Common myeloid progenitor, CD34-positive (primary cell): ENCODE measurements at regions not wholly inside any gene's neighbourhood (a gene's known extent, or its start where the extent isn't known, plus 50 kb on each side); places are given as distances from the start of the nearest gene placed in this dataset.

Experiments used
- CTCF ChIA-PET: fragments of 350-600 bp; sonication (Branson Sonifier 250); formaldehyde crosslinking; loops from one replicate; lab custom pipeline; 2021; ENCODE audit warnings: antibody characterized with exemption; lab: Charles Lee
- POLR2A ChIA-PET: fragments of 350-600 bp; sonication (Branson Sonifier 250); formaldehyde crosslinking; loops from one replicate; lab custom pipeline; 2021; ENCODE audit warnings: antibody characterized with exemption; lab: Charles Lee
- DNase-seq, 3 donors: peaks; one replicate each; pipeline versions ENCODE4 v3.0.0 to v3.0.0-alpha.2; 2013
- H3K27ac ChIP-seq, 2 experiments: 1 replicate in 1 of 2; 2 replicates in 1 of 2; pipeline ENCODE4 v1.7.0; 2013; ENCODE audit warnings: inconsistent platforms in 2 of 2, low read length in 2 of 2, mild to moderate bottlenecking in 2 of 2, low read depth in 1 of 2, moderate library complexity in 1 of 2; ENCODE audit not compliant: severe bottlenecking in 2 of 2, insufficient read depth in 1 of 2, poor library complexity in 1 of 2
- H3K27me3 ChIP-seq, 5 experiments: replicated peaks in 2 of 5; 1 replicate in 3 of 5; 2 replicates in 2 of 5; pipeline versions ENCODE4 v1.6.1 to v1.7.0; 2013; ENCODE audit warnings: low read length in 4 of 5, mild to moderate bottlenecking in 2 of 5, moderate library complexity in 2 of 5, inconsistent platforms in 1 of 5; ENCODE audit not compliant: insufficient read depth in 5 of 5, control insufficient read depth in 4 of 5
- H3K36me3 ChIP-seq, 4 experiments: 1 replicate in 2 of 4; 2 replicates in 2 of 4; pipeline versions ENCODE4 v1.6.1 to v1.7.0; 2013; ENCODE audit warnings: low read length in 3 of 4, control low read depth in 1 of 4, mild to moderate bottlenecking in 1 of 4; ENCODE audit not compliant: control insufficient read depth in 4 of 4, insufficient read depth in 4 of 4
- H3K4me1 ChIP-seq, 4 experiments: 1 replicate in 3 of 4; 2 replicates in 1 of 4; pipeline versions ENCODE4 v1.6.1 to v1.7.1; 2013; ENCODE audit warnings: low read length in 3 of 4, mild to moderate bottlenecking in 3 of 4, control low read depth in 1 of 4, inconsistent platforms in 1 of 4, moderate library complexity in 1 of 4; ENCODE audit not compliant: control insufficient read depth in 4 of 4, insufficient read depth in 4 of 4; ENCODE audit errors: control extremely low read depth in 1 of 4
- H3K4me3 ChIP-seq, 7 experiments: 1 replicate in 4 of 7; 2 replicates in 3 of 7; pipeline versions ENCODE4 v1.5.1 to v1.7.0; 2013; ENCODE audit warnings: mild to moderate bottlenecking in 7 of 7, low read length in 6 of 7, moderate library complexity in 6 of 7, inconsistent platforms in 2 of 7, low read depth in 2 of 7, control low read depth in 1 of 7; ENCODE audit not compliant: insufficient read depth in 4 of 7, control insufficient read depth in 1 of 7; ENCODE audit errors: extremely low read depth in 1 of 7
- H3K9me3 ChIP-seq, 5 experiments: 1 replicate in 4 of 5; 2 replicates in 1 of 5; pipeline versions ENCODE4 v1.6.1 to v1.7.1; 2013; ENCODE audit warnings: low read length in 4 of 5, mild to moderate bottlenecking in 2 of 5, inconsistent platforms in 1 of 5, low read depth in 1 of 5, moderate library complexity in 1 of 5; ENCODE audit not compliant: control insufficient read depth in 4 of 5, insufficient read depth in 2 of 5; ENCODE audit errors: control extremely low read depth in 1 of 5
- WGBS: methylation state at CpG from one replicate; pipeline ENCODE4 v1.1.5; 2013; ENCODE audit not compliant: insufficient coverage; 5-methylcytosine and 5-hydroxymethylcytosine counted together

- Histone ChIP-seq H3K36me3 (no peaks in the 10 kb centered on the region), H3K9me3 (no peaks in the 10 kb centered on the region), H3K27ac (no peak overlapping the region), H3K4me3 (no peak overlapping the region), H3K4me1 (peaks cover 0 to 8% (median 8%) of the 10 kb centered on the region in 4 experiments), H3K27me3 (peaks cover 0 to 8% (median 0%) of the 10 kb centered on the region in 5 experiments)
- ChIA-PET POLR2A (no interaction called here), CTCF (interaction anchor here (0.6 kb wide), 1 partner anchor 40 kb away, joined by 3 read pairs; no protein-coding TSS in a partner anchor)
- WGBS: 92% methylated on average over 10 of the region's 13 CpGs
- DNase-seq: no peak
These were observed 113.5 kb downstream of the RIPK4 start for GRCh38 chr21:41653243-41653953.

DNA sequence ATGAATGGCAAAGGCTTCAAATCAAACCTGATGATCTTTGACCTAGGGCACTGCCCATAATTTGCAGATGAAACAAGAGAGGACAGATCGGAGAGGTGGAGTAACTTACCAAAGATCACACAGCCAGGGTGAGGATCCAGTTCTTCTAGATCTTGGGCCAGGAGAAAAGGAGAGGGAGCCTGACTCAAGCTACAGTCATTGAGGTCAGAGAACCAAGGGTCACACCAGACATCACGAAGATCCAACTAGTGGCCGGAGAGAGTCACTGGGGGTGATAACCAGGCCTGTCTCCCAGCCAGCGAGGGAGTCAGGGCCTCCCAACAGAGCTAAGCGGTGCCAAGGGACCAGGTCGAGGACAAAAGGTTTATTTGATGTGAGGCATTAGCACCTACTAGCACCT lies 115.0 kb downstream of the RIPK4 start:
- Histone ChIP-seq H3K9me3 (no peaks in the 10 kb centered on the region), H3K4me3 (peak overlapping the region in 1 of 7 experiments; percentile 19), H3K27me3 (peaks cover 0 to 8% (median 0%) of the 10 kb centered on the region in 5 experiments), H3K27ac (no peak overlapping the region), H3K36me3 (no peaks in the 10 kb centered on the region), H3K4me1 (peaks cover 0 to 8% (median 8%) of the 10 kb centered on the region in 4 experiments)
- no peak for DNase-seq
- POLR2A ChIA-PET: interaction anchor here (0.6 kb wide), 1 partner anchor 1724 kb away, joined by 3 read pairs; no protein-coding TSS in a partner anchor
- CTCF ChIA-PET: no interaction called here
- WGBS: 96% methylated on average over 4 of the region's 6 CpGs

- no peak overlapping the region for H3K27ac ChIP-seq
- H3K4me1 ChIP-seq: peaks cover 0 to 8% (median 8%) of the 10 kb centered on the region in 4 experiments
- DNase-seq: no peak
- H3K9me3 ChIP-seq: no peaks in the 10 kb centered on the region
- CTCF ChIA-PET: no interaction called here
- POLR2A ChIA-PET: no interaction called here
- no peaks in the 10 kb centered on the region for H3K36me3 ChIP-seq
- 4% methylated on average over 7 of the region's 8 CpGs for WGBS
- peaks cover 0 to 8% (median 0%) of the 10 kb centered on the region in 5 experiments for H3K27me3 ChIP-seq
- peak overlapping the region in 1 of 7 experiments; percentile 24 for H3K4me3 ChIP-seq
These were observed 115.4 kb downstream of the RIPK4 start for GRCh38 chr21:41651406-41651805.

DNA sequence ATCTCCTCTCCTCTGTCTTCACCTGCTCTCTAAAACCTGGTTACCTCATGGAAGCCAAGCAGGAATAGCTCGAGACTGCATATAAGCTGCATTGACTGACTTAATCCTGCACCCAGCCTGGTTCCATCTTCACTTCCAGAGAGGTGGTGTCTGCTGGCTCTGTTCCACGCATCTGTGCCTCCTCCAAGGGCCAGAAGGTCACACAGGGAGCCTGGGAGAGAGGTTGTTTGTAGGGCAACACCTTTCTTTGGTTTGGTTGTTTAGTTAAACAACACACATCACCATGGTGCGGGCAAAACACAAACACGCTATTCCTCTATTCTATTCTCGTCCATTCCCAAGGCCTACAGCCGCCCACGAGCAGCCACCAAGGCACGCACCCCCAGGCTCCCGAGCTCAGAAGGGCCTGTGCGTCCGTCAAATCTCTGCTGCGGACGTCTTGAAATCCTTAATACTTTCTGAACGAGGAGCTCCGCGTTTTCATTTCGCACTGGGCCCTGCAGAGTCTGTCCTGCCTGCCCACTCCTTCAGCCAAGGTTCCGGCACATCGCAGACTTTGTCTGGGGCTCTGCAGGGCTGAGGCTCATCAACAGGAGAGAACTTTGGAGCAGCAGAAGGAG lies 116.2 kb downstream of the RIPK4 start:
- Histone ChIP-seq H3K36me3 (no peaks in the 10 kb centered on the region), H3K4me1 (peaks cover 0 to 8% (median 8%) of the 10 kb centered on the region in 4 experiments), H3K27me3 (peaks cover 0 to 8% (median 0%) of the 10 kb centered on the region in 5 experiments), H3K27ac (no peak overlapping the region), H3K9me3 (no peaks in the 10 kb centered on the region), H3K4me3 (no peak overlapping the region)
- DNase-seq: no peak
- ChIA-PET CTCF (no interaction called here), POLR2A (no interaction called here)
- WGBS: 96% methylated on average over 18 of the region's 19 CpGs

DNA sequence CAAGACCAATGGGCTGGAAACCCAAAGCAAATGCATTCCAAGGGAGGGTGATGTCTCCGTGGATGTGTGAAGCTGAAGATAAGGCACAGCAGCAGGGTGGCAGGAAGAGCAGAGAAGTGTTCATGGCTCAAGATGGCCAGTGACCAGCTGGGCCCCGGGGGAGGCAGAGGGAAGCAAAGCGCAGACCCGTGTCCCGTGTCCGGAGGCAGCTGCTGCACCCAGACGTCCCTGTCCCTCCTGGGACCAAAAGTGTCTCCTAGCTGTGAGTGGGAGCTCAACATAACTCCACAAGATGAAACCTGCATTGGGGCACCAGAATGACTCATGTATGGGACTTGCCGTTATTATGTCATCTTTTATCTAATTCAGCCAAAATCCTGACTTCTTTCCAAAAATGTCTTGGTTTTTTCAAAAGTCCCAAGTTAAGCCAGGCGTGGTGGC lies 118.2 kb downstream of the RIPK4 start:
- H3K27ac ChIP-seq: no peak overlapping the region
- peaks cover 0 to 8% (median 0%) of the 10 kb centered on the region in 5 experiments for H3K27me3 ChIP-seq
- no peak overlapping the region for H3K4me3 ChIP-seq
- WGBS: 98% methylated on average over 9 of the region's 9 CpGs
- no peaks in the 10 kb centered on the region for H3K36me3 ChIP-seq
- H3K9me3 ChIP-seq: no peaks in the 10 kb centered on the region
- POLR2A ChIA-PET: no interaction called here
- CTCF ChIA-PET: interaction anchor here (1.2 kb wide), 1 partner anchor 36 kb away, joined by 3 read pairs; no protein-coding TSS in a partner anchor
- H3K4me1 ChIP-seq: peaks cover 0 to 8% (median 8%) of the 10 kb centered on the region in 4 experiments
- no peak for DNase-seq

- H3K27ac ChIP-seq: no peak overlapping the region
- H3K27me3 ChIP-seq: peaks cover 0 to 8% (median 0%) of the 10 kb centered on the region in 5 experiments
- no peaks in the 10 kb centered on the region for H3K36me3 ChIP-seq
- no peak overlapping the region for H3K4me3 ChIP-seq
- peaks cover 0 to 8% (median 8%) of the 10 kb centered on the region in 4 experiments for H3K4me1 ChIP-seq
- no peaks in the 10 kb centered on the region for H3K9me3 ChIP-seq
- ChIA-PET POLR2A (no interaction called here), CTCF (interaction anchor here (1.2 kb wide), 1 partner anchor 35 kb away, joined by 3 read pairs; no protein-coding TSS in a partner anchor)
- 100% methylated on average over 7 of the region's 9 CpGs for WGBS
- no peak for DNase-seq
These were observed 118.9 kb downstream of the RIPK4 start for GRCh38 chr21:41647806-41648561.
